Uterus (tissue), 3 donors: ENCODE measurements at regions not wholly inside any gene's neighbourhood (a gene's known extent, or its start where the extent isn't known, plus 50 kb on each side); places are given as distances from the start of the nearest gene placed in this dataset.

Experiments
- DNase-seq, 2 donors: peaks; one replicate each; pipeline ENCODE4 v3.0.0-alpha.2; 2019 to 2020
- H3K27ac ChIP-seq, 2 donors: fragments of 200-600 bp; sonication (generic); 1 replicate in 1 of 2; 2 replicates in 1 of 2; pipeline ENCODE4 v1.5.1; 2016 to 2018
- H3K27me3 ChIP-seq, 2 donors: fragments of 200-600 bp; sonication (generic); one replicate each; pipeline ENCODE4 v1.5.1; 2018 to 2019; ENCODE audit warnings: control low read depth in 1 of 2
- H3K36me3 ChIP-seq, 2 donors: fragments of 200-600 bp; sonication (generic); one replicate each; pipeline ENCODE4 v1.5.1; 2019; ENCODE audit warnings: control low read depth in 1 of 2
- H3K4me1 ChIP-seq, 2 donors: fragments of 200-600 bp; sonication (generic); one replicate each; pipeline ENCODE4 v1.5.1; 2018 to 2019; ENCODE audit warnings: control low read depth in 1 of 2
- H3K4me3 ChIP-seq, 2 donors: fragments of 200-600 bp; sonication (generic); 1 replicate in 1 of 2; 2 replicates in 1 of 2; pipeline ENCODE4 v1.5.1; 2018 to 2019; ENCODE audit warnings: mild to moderate bottlenecking in 1 of 2
- H3K9me3 ChIP-seq, 2 donors: fragments of 200-600 bp; sonication (generic); one replicate each; pipeline ENCODE4 v1.5.1; 2019; ENCODE audit warnings: control low read depth in 1 of 2
- POLR2A ChIP-seq, 2 donors: fragments of 450-650 bp; IDR thresholded peaks; one replicate each; pipeline ENCODE4 v1.6.1; 2016; ENCODE audit warnings: antibody characterized with exemption in 2 of 2, mild to moderate bottlenecking in 1 of 2, moderate library complexity in 1 of 2
- intact Hi-C: fragments of 100-400 bp; cut with DNase I; formaldehyde crosslinking; loops from one replicate; pipeline ENCODE4 v1.15.1; 2023; ENCODE audit warnings: low total_unique reads
- TF ChIP-seq, protein P1 (sequence below), 4 experiments: fragments of 200-600 bp in 2 of 4; fragments of 450-650 bp in 2 of 4; sonication (generic) in 2 of 4; IDR thresholded peaks; one replicate each; pipeline ENCODE4 v1.5.1; 2016 to 2019; ENCODE audit warnings: antibody characterized with exemption in 4 of 4, mild to moderate bottlenecking in 2 of 4, moderate library complexity in 1 of 4
- donor health status: DM: yes; HTN: yes; CAD: no.

- H3K27ac ChIP-seq = no peak overlapping the region
- H3K9me3 ChIP-seq = no peaks in the 10 kb centered on the region
- no peaks in the 10 kb centered on the region for H3K27me3 ChIP-seq
- no peak for DNase-seq
- intact Hi-C loops = no loop called here
- no peaks in the 10 kb centered on the region for H3K36me3 ChIP-seq
- no peak for TF ChIP-seq POLR2A (IDR thresholded peaks at IDR 0.05)
- TF ChIP-seq, protein P1, sequence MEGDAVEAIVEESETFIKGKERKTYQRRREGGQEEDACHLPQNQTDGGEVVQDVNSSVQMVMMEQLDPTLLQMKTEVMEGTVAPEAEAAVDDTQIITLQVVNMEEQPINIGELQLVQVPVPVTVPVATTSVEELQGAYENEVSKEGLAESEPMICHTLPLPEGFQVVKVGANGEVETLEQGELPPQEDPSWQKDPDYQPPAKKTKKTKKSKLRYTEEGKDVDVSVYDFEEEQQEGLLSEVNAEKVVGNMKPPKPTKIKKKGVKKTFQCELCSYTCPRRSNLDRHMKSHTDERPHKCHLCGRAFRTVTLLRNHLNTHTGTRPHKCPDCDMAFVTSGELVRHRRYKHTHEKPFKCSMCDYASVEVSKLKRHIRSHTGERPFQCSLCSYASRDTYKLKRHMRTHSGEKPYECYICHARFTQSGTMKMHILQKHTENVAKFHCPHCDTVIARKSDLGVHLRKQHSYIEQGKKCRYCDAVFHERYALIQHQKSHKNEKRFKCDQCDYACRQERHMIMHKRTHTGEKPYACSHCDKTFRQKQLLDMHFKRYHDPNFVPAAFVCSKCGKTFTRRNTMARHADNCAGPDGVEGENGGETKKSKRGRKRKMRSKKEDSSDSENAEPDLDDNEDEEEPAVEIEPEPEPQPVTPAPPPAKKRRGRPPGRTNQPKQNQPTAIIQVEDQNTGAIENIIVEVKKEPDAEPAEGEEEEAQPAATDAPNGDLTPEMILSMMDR (IDR thresholded peaks at IDR 0.05) = no peak
- H3K4me3 ChIP-seq = no peak overlapping the region
- no peaks in the 10 kb centered on the region for H3K4me1 ChIP-seq
Observed at GRCh38 chr4:129561886-129562671, 466.1 kb downstream of the C4orf33 start.

- no peak overlapping the region for H3K4me3 ChIP-seq
- TF ChIP-seq, protein P1 (IDR thresholded peaks at IDR 0.05) = no peak
- TF ChIP-seq POLR2A (IDR thresholded peaks at IDR 0.05) = no peak
- DNase-seq = no peak
- H3K36me3 ChIP-seq = no peaks in the 10 kb centered on the region
- H3K9me3 ChIP-seq = no peaks in the 10 kb centered on the region
- H3K27me3 ChIP-seq = no peaks in the 10 kb centered on the region
- H3K4me1 ChIP-seq = no peaks in the 10 kb centered on the region
- H3K27ac ChIP-seq = no peak overlapping the region
- intact Hi-C loops = no loop called here
Observed at GRCh38 chr4:129565214-129565613, 469.3 kb downstream of the C4orf33 start.

DNA sequence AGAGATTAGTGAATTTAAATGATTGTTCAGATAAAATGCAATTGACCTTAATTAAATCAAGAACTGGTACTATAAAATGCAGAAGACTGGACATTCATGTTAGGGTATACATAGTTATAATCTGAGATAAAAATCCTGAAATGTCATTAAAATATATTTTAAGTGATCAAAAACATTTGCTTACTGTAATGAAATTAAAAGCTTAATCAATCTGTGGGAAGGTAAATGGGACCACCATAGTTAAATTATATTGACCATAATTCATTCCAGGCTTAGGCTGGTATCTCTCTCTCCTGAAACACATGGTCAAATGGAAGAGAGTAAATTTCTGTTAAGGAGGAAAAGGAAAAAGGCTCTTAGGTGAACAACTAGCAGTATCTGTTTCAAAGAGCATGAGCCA, 474.4 kb downstream of the C4orf33 start:
- Histone ChIP-seq H3K27ac (no peak overlapping the region), H3K9me3 (no peaks in the 10 kb centered on the region), H3K4me1 (no peaks in the 10 kb centered on the region), H3K4me3 (no peak overlapping the region), H3K27me3 (no peaks in the 10 kb centered on the region), H3K36me3 (no peaks in the 10 kb centered on the region)
- no peak for DNase-seq
- intact Hi-C loops = no loop called here
- no peak for TF ChIP-seq POLR2A (IDR thresholded peaks at IDR 0.05)
- TF ChIP-seq, protein P1 (IDR thresholded peaks at IDR 0.05) = no peak

DNA sequence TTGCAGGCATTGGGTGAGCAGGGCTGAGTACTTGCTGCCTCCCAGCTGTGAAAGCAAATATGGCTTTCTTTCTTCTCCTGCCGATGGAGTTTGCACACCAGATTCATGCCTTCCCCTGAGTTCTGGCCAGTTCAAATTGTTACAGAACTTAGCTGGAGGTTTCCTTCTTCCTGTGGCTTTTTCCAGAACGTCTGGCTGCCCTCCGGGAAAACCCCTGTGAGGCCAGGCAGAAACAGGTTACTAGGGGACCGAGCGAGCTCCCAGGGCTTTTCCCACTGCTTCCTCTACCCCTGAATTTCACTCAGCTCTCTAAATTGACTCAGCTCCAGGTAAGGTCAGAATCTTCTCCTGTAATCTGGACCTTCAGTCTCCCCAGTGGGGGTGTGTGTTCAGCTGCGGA, 482.4 kb downstream of the C4orf33 start:
- intact Hi-C loops = no loop called here
- no peaks in the 10 kb centered on the region for H3K4me1 ChIP-seq
- no peaks in the 10 kb centered on the region for H3K27me3 ChIP-seq
- no peak for DNase-seq
- TF ChIP-seq POLR2A (IDR thresholded peaks at IDR 0.05) = no peak
- TF ChIP-seq, protein P1 (IDR thresholded peaks at IDR 0.05) = no peak
- H3K27ac ChIP-seq = no peak overlapping the region
- H3K36me3 ChIP-seq = no peaks in the 10 kb centered on the region
- H3K9me3 ChIP-seq = no peaks in the 10 kb centered on the region
- no peak overlapping the region for H3K4me3 ChIP-seq

- no peaks in the 10 kb centered on the region for H3K9me3 ChIP-seq
- no peaks in the 10 kb centered on the region for H3K36me3 ChIP-seq
- DNase-seq = no peak
- no peaks in the 10 kb centered on the region for H3K27me3 ChIP-seq
- H3K27ac ChIP-seq = no peak overlapping the region
- TF ChIP-seq, protein P1 (IDR thresholded peaks at IDR 0.05) = no peak
- TF ChIP-seq POLR2A (IDR thresholded peaks at IDR 0.05) = no peak
- H3K4me3 ChIP-seq = no peak overlapping the region
- intact Hi-C loops = no loop called here
- H3K4me1 ChIP-seq = no peaks in the 10 kb centered on the region
Observed at GRCh38 chr4:129581305-129581704, 485.4 kb downstream of the C4orf33 start.
